ENCODE measurements at regions not wholly inside any gene's neighbourhood (a gene's known extent, or its start where the extent isn't known, plus 50 kb on each side); places are given as distances from the start of the nearest gene placed in this dataset.

GRCh38 chr5:169404223-169404622 is 103.3 kb upstream of the SLIT3 start:
- no peak for ATAC-seq
- TF ChIP-seq ZFP3 (CRISPR knock-in tag; IDR thresholded peaks at IDR 0.05), result no peak
- TF ChIP-seq ZFP30 (CRISPR knock-in tag; IDR thresholded peaks at IDR 0.05), result no peak
- TF ChIP-seq ESRRG (CRISPR knock-in tag; IDR thresholded peaks at IDR 0.05), result no peak
- no peak for TF ChIP-seq ARNTL (CRISPR knock-in tag; IDR thresholded peaks at IDR 0.05; ENCODE audit: borderline replicate concordance, low read depth)
- TF ChIP-seq CSDC2 (CRISPR knock-in tag; IDR thresholded peaks at IDR 0.05), result no peak
- TF ChIP-seq ZNF8 (CRISPR knock-in tag; IDR thresholded peaks at IDR 0.05), result no peak
- no peak for TF ChIP-seq TOX (CRISPR knock-in tag; IDR thresholded peaks at IDR 0.05; ENCODE audit: borderline replicate concordance)
- TF ChIP-seq ZC3H10 (CRISPR knock-in tag; IDR thresholded peaks at IDR 0.05), result no peak
- no peak for TF ChIP-seq CSRNP3 (CRISPR knock-in tag; IDR thresholded peaks at IDR 0.05)
- no peak for TF ChIP-seq TSHZ2 (CRISPR knock-in tag; IDR thresholded peaks at IDR 0.05)
- TF ChIP-seq PPARA (CRISPR knock-in tag; IDR thresholded peaks at IDR 0.05; ENCODE audit: borderline replicate concordance), result no peak
- TF ChIP-seq RARB (CRISPR knock-in tag; IDR thresholded peaks at IDR 0.05), result no peak
- no peak for TF ChIP-seq OSR1 (CRISPR knock-in tag; IDR thresholded peaks at IDR 0.05)
- no peak for TF ChIP-seq TCF4 (CRISPR knock-in tag; IDR thresholded peaks at IDR 0.05; ENCODE audit: borderline replicate concordance)
- TF ChIP-seq ZNF70 (CRISPR knock-in tag; IDR thresholded peaks at IDR 0.05), result no peak
- no peak for TF ChIP-seq POU6F1 (CRISPR knock-in tag; IDR thresholded peaks at IDR 0.05; ENCODE audit: borderline replicate concordance, low read depth)
- no peak for TF ChIP-seq PATZ1 (CRISPR knock-in tag; IDR thresholded peaks at IDR 0.05; ENCODE audit: borderline replicate concordance)
- TF ChIP-seq CREB5 (CRISPR knock-in tag; IDR thresholded peaks at IDR 0.05; ENCODE audit: low read depth), result no peak
- TF ChIP-seq SNAI2 (CRISPR knock-in tag; IDR thresholded peaks at IDR 0.05), result no peak
- no peak for TF ChIP-seq GLIS3 (CRISPR knock-in tag; IDR thresholded peaks at IDR 0.05)

GRCh38 chr5:169398515-169398914 is 97.6 kb upstream of the SLIT3 start:
- ATAC-seq, result no peak
- TF ChIP-seq ESRRG (CRISPR knock-in tag; IDR thresholded peaks at IDR 0.05), result no peak
- TF ChIP-seq ZFP30 (CRISPR knock-in tag; IDR thresholded peaks at IDR 0.05), result peak; percentile 91
- TF ChIP-seq CREB5 (CRISPR knock-in tag; IDR thresholded peaks at IDR 0.05; ENCODE audit: low read depth), result no peak

- ATAC-seq, result no peak
- TF ChIP-seq ZFP3 (CRISPR knock-in tag; IDR thresholded peaks at IDR 0.05), result no peak
- no peak for TF ChIP-seq POU6F1 (CRISPR knock-in tag; IDR thresholded peaks at IDR 0.05; ENCODE audit: borderline replicate concordance, low read depth)
- TF ChIP-seq TOX (CRISPR knock-in tag; IDR thresholded peaks at IDR 0.05; ENCODE audit: borderline replicate concordance), result no peak
- no peak for TF ChIP-seq ZC3H10 (CRISPR knock-in tag; IDR thresholded peaks at IDR 0.05)
- no peak for TF ChIP-seq BACH2 (CRISPR knock-in tag; IDR thresholded peaks at IDR 0.05; ENCODE audit: borderline replicate concordance)
- no peak for TF ChIP-seq PATZ1 (CRISPR knock-in tag; IDR thresholded peaks at IDR 0.05; ENCODE audit: borderline replicate concordance)
Observed at GRCh38 chr5:169395136-169395535, 94.2 kb upstream of the SLIT3 start.
